ENCODE measurements at regions not wholly inside any gene's neighbourhood (a gene's known extent, or its start where the extent isn't known, plus 50 kb on each side); places are given as distances from the start of the nearest gene placed in this dataset.

DNA sequence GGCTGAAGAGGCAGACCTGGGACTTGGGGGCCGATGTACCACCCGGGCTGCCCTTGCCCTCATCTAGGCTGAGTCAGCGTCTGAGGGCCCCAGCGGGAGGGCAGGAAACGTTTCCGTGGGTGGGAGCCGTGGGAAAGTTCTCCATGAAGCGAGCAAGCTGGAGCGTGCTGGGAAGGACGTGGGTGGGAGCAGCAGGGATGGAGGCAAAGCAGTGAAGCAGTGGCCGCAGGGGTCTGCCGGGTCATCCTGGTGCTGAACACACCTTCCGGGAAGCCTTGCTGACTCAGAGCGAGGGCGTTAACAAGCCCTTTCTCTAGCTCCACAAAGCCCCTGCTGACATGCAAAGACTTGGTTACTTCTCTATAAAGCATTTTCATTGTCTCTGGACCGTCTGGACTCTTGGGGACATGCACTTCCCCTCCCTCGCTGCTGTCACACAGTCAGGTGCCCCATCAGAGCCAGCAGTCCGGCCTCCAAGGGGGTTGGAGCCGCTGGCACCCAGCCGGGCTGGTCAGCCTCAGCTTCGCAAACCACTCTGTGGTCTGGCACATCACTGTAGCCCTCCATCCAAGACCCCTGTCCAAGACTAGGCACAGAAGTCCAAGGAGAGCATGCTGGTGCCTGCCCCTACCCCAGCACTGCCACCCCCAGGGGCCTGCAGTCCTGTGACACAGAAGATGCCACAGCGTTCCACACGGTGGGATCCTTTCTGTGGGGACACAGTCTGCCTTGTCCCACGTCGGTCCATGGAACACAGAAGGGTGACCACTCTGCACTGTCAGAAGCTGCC lies 115.1 kb upstream of the GPC1 start (continued):
- TF ChIP-seq, protein P1, sequence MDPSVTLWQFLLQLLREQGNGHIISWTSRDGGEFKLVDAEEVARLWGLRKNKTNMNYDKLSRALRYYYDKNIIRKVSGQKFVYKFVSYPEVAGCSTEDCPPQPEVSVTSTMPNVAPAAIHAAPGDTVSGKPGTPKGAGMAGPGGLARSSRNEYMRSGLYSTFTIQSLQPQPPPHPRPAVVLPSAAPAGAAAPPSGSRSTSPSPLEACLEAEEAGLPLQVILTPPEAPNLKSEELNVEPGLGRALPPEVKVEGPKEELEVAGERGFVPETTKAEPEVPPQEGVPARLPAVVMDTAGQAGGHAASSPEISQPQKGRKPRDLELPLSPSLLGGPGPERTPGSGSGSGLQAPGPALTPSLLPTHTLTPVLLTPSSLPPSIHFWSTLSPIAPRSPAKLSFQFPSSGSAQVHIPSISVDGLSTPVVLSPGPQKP (IDR thresholded peaks at IDR 0.05; ENCODE audit: borderline replicate concordance, low read depth, low read length): no peak
- no peak for TF ChIP-seq RCOR1 (IDR thresholded peaks at IDR 0.05; ENCODE audit: insufficient replicate concordance, low read length)

Data from IMR-90 (cell line).